GM13977 (cell line): ENCODE measurements at regions not wholly inside any gene's neighbourhood (a gene's known extent, or its start where the extent isn't known, plus 50 kb on each side); places are given as distances from the start of the nearest gene placed in this dataset.

Experiments used
- DNase-seq: peaks from one replicate; pipeline ENCODE4 v3.0.0; 2012; ENCODE audit warnings: low spot score
- CTCF ChIP-seq: IDR thresholded peaks from 2 replicates; pipeline ENCODE4 v1.5.1; 2012; ENCODE audit warnings: mild to moderate bottlenecking, control low read depth; ENCODE audit not compliant: insufficient read depth; ENCODE audit errors: extremely low read depth, missing control alignments
- in situ Hi-C: fragments of 300-500 bp; cut with MboI; formaldehyde crosslinking; loops from one replicate; pipeline ENCODE4 v1.12.0; 2022; ENCODE audit warnings: low sequenced_read_pairs, low pct_unique_long_range_greater_than_20kb, mixed read lengths, inconsistent platforms; ENCODE audit not compliant: unreplicated experiment

DNA sequence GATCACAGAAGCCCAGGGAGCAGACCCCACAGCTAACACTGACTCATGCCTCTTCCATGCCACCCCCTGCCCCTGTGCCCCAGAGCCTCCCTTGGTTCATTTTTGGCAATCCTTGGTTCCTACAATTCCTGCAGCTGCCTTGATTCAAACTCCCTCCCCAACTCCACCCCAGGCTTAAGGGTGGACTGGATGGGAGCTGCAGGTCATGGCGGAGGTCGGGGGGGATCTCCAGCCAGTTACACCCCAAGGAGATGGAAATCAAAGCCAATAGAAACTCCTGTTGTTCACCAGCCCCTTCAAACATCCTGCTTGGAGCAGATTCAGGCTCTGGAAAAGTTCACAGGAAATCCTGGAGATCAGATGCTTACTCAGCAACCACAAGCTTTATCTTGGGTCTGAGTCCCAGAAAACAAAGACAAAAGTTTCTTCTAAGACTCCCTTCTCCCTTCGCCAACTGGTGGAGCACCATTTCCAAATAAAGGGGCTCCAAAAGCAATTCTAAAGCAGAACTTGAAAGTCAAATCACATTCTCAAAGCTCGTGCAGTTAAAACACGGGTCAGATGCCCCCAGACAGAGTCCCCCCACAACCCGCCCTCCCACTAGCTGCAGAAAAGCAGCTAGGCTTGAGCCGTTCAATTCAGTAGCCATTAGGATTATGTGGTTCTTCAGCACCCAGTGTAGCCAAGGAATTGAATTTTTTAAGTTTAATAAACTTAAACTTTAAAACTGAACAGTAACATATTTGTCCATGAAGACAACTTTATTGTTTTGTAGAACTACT lies 149.5 kb downstream of the ANKRD60 start:
- no peak for TF ChIP-seq CTCF
- in situ Hi-C loops, result no loop called here
- no peak for DNase-seq

DNA sequence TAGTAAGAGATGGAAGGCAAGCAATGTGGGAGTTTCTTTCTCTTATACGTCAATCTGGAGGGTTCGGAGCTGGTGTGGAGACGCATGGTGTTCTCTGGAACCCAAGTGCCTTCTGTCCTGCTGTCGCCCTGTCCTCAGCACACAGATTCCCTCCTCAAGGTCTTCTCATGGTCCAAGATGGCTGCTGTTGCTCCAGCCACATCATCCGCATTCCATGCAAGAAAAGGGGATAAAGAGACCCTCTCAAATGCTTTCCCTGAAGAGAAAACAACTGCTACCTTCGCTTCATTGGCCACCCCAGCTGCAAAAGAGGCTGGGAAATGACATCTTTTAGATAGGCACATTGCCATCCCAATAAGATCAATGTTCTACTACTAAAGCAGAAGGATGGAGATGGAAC lies 151.2 kb downstream of the ANKRD60 start:
- no peak for DNase-seq
- in situ Hi-C loops, result no loop called here
- TF ChIP-seq CTCF, result no peak

- DNase-seq, result no peak
- in situ Hi-C loops, result no loop called here
- no peak for TF ChIP-seq CTCF
Measured at GRCh38 chr20:58076405-58076804, 152.0 kb downstream of the ANKRD60 start.

DNA sequence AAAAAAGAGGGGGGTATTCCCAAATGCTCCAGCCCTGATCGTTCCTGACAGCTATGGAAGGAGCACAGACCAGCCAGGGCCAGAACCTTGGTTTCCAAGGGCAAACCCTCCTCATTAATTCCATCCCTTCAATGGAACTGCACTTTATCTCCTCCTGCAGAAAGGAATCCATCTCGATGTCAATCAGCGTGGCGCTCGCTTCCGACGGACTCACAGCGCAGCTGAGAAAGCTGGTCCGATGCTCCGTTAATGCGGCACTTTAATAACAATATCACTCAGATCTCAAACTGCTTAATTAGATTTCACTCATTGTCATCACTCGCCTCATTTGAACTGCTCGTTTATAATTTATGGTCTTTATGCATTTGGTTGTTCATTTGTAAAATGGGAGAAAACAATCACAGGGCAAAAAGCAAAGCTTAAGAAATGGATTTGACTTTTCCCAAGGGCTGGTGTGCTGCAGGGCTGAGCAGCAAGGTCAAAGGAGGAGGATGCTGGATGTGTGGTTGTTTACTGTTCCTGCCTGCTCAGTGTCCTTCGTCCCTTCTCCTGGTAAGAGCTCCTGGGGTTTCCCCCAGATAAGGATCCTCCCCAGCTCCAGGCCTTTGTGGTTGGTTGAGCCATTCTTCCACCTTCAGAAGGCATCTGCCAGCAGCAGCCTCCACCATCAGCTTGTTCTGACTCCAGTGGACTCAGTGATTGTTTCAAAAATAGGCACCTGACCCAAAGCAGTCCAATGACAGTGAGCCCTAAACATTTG lies 152.7 kb downstream of the ANKRD60 start:
- in situ Hi-C loops, result no loop called here
- DNase-seq, result no peak
- no peak for TF ChIP-seq CTCF

DNA sequence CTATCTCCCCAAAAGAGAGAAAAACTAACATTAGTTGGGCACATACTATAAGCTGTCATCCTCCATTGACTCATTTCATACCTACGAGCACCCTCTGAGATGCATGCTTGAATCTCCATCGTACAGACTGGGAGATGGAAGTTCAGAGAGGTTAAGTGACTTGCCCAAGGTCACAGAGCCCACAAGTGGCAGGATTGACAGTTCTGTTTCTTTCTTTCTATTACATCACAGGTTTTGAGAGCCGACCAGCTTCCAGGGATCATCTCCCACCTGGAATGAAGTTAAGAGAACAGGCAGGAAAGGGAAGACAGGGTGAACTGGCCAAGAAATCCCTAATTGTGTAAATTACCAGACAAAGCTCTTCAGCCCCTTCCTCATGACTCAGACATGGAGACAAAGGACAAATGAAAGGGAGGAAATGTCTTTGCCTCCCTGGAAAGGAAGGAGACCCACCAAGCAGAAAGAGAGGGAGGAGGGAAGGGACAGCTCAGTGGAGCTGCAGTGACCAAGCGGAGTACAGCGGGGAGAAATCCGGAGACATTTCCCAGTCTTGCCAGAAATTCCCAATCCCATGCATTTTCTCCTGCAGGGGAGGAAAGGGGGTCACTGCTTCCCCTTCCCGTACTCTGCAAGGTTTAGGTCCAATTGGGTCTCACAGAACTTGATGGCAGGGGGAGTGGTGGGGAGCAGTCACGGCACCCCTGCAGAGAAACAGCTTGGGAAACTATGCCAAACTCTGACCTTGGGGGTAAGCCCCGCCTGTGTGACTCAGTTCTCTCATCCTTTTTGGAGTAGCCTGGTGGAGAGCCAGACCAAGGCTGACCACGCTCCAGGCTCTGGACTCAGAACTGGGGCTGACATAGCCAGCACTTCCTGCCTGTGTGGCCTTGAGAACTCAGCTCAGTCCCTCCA lies 154.3 kb downstream of the ANKRD60 start:
- no peak for TF ChIP-seq CTCF
- in situ Hi-C loops, result no loop called here
- no peak for DNase-seq

GRCh38 chr20:58072695-58073671 lies 155.5 kb downstream of the ANKRD60 start:
- DNase-seq, result no peak
- TF ChIP-seq CTCF, result no peak
- in situ Hi-C loops, result no loop called here
